ELR (cell line): ENCODE measurements at regions not wholly inside any gene's neighbourhood (a gene's known extent, or its start where the extent isn't known, plus 50 kb on each side); places are given as distances from the start of the nearest gene placed in this dataset.
"Not testable (repeated sequence)": the region's sequence is repeated elsewhere in the genome, so short reads cannot be mapped to it uniquely, and the experiment has no call there.

ENCODE experiments used
- DNase-seq: peaks from one replicate; pipeline ENCODE4 v3.0.0-alpha.2; 2015; ENCODE audit warnings: low read depth

DNA sequence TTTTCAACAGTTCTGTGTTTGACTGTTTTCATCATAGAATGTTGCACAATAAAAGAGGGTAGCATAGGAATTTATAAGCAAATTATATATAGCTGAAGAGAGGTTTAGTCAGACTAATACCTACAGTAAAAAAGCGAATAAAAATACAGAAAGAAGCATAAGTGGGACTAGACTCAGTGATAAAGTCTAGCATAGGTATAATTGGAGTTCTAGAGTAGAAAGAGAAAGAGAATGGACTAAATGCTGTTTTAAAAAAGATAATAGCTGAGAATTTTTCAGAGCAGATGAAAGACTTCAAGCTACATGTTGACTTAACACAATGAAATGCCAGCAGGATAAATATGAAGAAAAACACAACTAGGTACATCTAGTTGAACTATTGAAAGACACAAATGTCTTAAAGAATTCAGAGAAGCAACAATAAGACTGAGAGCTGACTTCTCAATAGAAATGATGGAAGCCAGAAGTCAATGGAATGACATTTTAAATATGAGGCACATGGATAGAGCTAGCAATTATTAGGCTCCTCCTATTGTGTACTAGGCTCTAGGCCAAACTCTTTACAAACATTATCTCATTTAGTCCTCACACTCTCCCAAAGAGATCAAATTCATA, 573.9 kb downstream of the ZNF608 start:
- DNase-seq = no peak

DNA sequence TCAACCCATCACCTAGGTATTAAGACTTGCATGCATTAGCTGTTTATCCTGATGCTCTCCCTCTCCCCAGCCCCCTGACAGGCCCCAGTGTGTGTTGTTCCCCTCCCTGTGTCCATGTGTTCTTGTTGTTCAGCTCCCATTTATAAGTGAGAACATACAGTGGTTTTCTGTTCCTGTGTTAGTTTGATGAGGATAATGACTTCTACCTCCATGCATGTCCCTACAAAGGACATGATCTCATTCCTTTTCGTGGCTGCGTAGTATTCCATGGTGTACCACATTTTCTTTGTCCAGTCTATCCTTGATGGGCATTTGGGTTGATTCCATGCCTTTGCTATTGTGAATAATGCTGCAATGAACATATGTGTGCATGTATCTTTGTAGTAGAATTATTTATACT, 578.3 kb downstream of the ZNF608 start:
- DNase-seq = not testable (repeated sequence)

DNA sequence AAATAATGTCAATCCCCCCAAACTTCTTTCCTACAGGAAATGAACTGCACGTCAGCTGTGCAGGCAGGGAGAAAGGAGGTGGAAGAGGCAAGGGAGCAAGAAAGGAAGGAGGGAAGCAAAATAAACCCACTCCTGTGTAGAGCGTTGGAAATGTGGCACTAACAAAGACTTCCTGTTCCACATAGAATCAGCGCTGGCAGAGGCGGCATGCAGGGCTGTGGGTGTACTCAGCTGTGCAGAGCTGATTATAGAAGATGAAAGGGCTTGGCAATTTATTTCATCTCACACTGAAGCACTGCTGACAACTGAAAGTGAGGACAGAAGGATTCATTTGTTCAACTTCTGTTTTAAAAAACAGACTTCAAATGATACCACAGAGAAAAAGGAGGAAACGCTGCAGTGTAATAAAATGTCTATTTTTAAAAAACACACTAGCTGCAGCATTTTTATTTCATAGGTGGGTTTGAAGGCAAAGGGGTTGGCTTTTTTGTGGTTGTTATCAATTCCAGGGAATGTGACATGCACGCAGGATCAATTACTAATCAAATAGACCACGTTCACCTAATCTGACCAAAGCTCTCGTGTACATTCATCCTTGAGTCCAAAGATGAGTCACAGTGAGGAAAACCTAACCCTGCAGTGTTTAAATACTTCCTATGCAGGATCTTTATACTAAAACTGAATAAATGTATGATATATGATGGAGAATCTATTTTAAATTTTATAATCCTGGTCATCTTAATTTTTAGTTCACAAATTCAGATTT, 583.5 kb downstream of the ZNF608 start:
- DNase-seq = peak; percentile 1

DNA sequence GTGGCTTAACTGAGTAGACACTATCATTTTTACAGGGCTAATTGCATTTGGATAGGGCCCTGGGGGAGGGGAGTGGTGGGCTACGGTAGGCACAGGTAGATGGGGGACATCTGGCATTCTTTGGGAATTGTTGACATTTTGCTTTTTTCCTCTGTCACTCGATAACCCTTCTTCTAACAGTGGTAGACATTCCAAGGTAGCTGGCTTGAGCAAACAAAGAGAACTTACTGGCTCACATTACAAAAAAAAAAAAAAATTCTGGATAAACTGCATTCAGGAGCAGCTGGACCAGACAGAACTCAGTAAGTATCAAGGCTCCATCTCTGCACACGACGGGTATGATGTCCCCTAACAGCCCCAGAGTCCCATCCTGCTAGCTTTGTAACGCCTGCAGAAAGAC, 585.2 kb downstream of the ZNF608 start:
- DNase-seq = no peak

DNA sequence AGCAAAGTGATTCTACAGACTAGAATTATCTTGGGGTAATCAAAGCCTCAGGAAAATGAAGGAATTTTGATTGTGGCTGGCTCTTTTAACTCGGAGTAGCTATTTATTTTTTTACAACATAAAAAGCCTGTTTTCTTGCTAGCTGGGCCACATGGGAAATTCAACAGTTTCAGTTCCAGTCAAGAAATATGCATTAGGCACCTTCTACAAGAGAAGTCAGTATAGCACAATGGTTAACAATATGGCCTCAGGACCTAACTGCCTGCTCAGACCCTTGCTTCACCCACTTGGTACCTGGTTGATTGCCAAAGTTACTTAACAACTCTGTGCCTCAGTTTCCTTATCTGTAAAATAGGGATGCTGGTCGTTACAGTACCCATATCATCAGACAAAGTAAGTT, 586.2 kb downstream of the ZNF608 start:
- no peak for DNase-seq

DNA sequence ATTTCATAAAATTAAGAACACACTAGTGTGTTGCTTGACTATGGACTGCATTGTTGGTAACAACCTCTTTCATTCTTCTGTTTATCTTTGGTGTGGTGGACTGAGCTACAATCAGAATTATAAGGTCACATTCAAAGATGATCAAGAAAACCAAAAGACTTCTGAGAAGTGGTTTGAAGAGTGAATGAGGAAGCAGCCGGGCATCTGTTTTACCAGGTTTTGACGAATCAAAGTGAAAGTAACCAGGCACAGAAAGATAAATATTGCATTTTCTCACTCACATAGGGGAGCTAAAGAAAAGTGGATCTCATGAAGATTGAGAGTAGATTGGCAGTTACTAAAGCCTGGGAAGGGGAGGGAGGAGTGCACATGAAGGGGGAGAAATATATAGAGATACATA, 589.1 kb downstream of the ZNF608 start:
- no peak for DNase-seq

DNA sequence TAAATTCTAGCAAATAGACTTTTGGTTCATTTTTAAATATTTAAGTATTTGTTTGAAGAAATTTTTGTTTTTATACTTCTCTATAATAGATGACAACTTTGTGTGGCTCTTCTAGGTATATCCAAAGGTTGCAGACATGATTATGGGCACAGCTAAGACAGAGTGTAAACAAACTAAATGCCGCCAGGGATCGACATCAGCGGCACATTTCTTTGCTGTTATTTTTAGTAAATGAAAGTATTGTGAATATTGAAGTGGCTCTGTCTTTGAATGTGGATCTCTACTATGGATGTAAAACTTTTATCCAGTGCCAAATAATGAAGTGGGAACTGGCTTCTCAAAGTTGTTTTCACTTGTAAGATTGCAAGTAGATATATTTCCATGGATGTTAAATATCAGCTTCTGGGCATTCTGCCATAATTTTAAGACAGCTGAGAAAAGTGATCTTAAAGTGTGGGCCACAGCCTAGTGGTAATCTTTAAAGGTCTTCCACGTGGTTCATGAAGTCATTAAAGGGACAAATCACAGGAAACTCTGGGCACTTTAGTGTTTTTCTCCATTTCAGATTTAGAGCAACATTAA, 589.9 kb downstream of the ZNF608 start:
- no peak for DNase-seq

DNA sequence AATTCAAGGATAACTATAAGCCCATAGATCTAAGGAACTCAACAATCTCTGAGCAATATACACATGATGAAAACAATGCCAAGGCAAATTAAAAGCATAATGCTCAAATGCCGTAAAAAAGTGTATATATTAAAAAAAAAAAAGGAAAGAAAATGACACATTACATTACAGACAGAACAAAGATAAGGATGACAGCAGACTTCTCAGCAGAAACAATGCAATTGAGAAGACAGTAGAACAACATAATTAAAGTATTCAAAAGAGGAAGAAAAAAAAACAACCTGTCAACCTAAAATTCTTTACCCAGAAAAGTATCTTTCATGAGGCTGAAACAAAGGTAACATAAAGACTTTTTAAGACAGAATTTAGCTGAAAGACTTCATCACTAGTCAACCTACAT, 591.7 kb downstream of the ZNF608 start:
- no peak for DNase-seq

DNA sequence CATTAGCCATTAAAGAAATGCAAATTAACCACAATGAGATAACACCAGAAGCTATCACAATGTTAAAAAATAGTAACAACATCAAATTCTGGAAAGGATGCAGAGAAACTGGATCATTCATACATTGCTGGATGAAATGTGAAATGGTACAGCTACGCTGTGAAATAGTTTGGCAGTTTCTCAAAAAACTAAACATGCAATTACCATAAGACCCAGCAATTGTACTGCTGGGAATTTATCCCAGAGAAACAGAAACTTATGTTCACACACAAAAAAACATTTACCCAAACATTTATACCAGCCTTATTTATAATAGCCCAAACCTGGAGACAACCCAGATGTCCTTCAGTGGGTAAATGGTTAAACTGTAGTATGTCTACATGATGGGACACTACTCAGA, 592.9 kb downstream of the ZNF608 start:
- no peak for DNase-seq

DNA sequence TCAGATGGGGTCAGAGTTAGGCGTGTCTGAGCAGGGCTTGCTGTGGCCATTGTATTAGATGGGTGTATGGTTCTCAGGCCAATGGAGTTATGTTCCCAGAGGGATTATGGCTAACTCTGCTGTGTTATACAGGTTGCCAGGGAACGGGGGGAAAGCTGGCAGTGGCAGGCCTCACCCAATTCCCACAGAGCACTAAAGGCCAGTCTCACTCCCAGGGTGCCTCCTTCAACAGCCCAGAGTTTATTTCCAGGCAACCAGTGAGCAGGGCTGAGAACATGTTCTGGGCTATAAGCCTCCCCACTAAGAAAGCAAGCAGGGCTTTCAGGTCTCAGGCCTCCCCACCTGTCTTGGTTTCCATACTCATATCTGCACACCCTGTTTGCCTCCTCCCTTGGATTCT, 597.9 kb downstream of the ZNF608 start:
- no peak for DNase-seq

DNA sequence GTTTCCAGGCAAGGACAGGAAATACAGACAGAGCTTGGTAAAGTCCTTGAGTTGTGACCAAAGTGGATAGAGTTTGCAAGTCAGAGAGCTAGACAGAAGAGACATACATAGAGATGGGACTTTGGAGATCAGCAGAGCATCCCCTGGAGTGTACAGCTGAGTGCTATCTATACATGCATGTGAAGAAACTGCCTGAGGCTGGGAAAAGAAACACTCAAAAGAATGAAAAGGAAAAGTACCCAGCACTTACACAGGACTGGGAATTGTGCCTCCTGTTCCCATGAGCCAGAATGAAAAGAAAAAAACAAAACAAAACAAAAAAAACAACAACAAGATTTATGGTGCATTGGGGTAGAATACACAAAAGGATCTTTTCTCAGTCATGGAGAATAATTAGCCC, 606.4 kb downstream of the ZNF608 start:
- no peak for DNase-seq

DNA sequence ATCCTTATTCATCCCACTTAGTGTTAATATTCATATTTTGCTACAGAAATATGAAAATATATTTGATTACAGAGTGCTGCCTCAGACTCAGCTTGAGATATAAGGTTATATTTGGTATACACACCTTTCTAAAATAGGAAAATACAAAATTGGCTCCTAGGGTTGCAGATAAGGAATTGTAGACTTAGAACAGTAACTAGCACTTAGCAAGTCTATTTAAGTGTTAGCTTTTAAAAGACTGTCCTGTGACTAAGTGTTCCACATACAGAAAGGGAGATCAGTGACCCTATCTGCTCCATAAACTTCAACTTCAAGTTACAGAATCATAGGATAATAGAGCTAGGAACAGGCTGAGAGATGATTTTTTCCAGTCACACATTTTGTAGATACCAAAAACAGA, 607.0 kb downstream of the ZNF608 start:
- DNase-seq = no peak

DNA sequence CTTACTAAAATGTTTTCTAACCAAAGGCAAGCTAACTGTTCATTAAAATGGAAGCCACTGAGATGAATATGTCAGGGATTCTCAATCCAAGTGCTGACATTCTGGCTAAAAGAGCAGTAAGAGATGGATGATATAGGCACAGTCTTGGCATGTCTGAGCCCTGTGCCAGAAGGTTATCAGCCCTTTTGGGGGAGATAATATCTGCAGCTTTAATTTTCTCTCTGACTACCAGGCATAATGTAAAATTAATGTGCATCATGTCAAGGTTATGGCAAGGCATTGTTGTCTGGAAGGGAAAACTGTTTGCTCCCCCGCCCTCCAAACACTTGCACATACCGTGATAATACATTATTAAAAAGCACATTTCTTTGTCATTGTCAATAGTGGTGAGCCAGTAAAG, 609.8 kb downstream of the ZNF608 start:
- no peak for DNase-seq

DNA sequence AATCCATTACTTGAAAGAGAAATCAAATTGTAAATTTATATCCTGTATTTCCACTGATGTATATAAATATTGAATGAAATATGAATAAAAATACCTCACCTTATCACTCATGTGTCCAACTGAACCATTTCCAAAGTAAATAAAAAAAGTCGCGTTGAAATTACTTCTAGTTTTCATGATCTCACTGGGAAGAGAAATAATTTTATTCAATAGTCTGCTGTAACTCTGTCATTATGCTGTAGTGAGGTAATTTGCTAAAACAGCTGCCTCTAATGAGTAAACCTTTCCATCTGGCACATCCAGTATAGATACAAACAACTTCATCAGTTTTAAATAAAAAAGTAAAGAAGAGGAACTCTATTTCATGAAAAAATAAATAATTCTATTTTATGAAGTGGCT, 611.5 kb downstream of the ZNF608 start:
- DNase-seq = no peak

DNA sequence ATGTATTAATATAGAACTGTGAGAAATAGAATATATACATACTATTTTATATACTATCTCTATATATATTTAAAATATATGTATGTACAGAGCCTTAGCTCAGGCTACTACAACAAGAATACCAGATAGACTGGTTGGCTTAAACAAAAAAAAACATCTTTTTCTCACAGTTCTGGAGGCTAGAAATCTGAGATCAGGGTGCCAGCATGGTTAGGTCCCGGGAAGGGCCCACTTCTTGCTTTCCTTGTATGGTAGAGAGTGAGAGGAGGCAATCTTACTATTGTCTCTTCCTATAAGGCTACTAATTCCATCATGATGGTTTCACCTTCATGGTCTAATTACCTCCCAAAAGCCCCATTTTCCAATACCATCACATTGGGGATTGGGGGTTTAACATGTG, 613.0 kb downstream of the ZNF608 start:
- no peak for DNase-seq

DNA sequence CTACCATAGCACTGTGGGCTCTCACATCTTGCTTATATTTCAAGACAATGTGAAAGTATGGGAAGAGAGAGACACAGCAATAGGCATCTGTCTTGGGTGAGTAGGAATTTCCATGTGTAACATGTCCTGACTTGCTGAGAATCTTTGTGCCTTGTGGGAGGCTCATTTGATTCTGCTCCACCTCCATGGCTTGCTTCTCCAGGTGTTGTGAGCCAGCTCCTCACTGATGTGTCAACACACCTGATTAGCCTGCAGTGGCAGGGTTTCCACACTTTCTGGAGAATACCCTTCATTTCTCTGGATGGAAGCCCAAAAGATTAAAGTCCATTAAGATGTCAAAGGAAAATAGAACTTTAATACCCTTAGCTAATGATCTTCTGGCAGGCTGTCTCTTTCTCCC, 613.6 kb downstream of the ZNF608 start:
- DNase-seq = no peak

DNA sequence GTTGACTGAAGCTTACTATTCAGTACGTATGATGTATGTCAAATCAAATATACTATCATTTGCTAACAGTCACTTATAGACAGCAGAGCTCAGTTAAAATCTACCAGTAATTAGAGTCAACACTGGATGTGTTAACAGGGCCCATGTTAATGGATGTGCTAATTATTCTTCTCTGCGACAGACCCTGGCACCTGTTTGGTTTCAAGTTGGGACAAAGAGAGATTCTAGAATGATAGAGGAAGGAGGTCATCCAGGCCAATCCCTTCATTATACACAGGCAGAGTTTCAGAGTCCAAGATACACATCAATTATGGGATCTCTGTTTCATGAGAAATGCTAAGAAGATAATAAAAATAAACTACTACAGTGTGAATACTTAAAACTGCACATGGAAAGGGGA, 615.0 kb downstream of the ZNF608 start:
- DNase-seq = no peak

DNA sequence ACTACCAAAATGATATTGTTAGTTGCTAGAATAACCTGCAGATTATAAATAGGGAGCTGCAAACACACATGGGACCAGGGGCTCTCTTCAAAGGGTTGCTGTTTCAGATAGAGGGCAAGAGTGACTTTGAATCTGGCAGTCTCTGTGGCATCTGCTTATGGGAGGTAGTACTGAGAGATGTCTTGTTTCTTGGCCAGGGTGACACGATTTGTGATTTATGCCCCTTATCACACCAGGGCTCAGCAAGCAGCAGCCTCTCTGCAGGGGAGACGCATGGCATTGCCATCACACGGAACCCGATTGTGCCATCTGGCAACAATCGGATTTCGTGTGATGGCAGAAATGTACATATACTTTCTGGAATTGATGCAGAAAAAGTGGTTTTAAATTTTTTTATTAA, 615.6 kb downstream of the ZNF608 start:
- no peak for DNase-seq

DNA sequence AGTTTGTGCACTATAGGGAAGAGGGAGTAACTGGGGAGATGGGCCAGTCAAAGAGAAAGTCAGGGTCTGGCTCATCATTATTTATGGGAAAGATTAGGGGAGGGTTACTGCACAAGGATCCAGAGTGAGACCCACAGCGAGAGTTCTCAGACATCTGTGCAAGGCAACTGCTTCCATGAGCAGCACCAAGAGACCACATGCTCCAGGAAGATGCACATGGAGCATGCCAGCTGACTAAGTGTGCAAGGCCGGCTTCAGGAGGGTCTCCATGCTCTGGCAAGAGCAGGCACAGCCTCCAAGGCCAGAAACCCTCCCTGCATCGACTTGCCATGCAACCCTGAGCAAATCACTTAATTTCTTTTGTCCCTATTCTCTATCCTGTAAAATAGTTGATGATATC, 616.9 kb downstream of the CSNK1G3 start:
- no peak for DNase-seq

DNA sequence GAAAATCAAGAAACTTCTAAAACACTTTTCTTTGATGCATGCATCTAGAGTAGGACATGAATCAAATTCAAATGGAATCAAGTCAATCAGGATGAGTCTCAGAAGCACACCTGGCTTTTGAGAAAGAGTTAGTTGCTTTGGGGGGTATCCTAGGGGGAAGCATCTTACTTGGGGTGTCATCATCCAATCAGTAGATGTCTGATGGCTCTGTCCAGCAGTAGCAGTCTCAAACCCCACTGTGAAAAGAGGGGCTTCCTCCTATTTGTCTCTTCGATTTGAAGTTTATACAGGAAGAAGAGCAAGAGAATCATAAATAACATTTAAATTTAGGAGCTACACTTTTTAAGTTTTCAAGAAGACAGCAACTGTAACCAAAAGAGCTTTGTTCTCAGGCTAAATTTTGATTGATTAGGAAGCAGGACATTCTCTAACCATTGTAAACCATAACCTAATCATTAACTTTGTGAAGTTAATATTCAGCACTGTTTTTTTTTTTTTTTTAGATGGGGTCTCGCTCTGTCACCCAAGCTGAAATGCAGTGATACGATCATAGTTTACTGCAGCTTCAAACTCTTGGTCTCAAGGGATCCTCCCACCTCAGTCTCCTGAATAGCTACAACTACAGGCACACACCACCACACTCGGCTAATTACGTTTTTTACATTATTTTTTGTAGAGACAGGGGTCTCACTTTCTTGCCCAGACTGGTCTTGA, 614.7 kb downstream of the CSNK1G3 start:
- no peak for DNase-seq

DNA sequence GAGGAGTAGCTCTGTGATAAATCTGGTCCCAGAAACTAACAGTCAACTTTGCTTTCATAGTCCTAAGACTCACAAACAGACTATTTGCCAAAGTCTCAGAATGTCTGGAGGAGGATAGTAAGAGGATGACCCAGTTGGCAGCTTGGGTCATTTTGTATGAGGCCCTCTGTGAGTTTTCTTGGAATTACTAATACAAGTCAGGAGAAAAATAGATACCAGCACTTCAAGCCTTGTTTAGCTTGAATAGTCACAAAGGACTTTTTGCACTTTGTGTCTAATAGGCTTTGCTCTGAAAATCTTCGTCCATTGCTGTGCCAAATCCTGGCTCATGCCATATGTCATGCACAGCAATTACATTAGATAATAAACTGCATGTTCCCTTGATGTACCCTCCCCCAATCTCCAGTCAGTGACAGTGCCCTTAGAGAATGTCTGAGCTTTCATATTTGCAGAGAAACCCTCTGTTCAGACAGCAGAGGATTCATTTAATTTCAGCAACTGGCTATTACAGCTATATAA, 612.8 kb downstream of the CSNK1G3 start:
- no peak for DNase-seq

DNA sequence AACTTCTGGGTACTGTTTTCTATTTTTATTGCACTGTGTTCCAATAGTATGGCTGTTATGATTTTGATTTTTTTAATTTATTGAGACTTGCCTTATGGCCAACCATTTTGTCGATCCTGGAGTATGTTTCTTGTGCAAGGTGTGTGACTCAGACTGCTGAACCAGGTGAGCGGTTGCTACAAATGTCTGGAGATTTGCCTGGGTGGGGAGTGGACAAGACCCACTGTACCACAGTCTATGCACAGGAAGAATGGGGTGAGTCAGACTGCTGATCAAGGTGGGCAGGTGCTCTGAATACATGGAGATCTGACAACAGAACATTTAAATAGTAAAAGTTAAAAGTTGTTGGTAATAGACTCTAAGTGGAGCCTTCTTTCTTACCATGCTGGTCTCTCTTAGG, 609.2 kb downstream of the CSNK1G3 start:
- no peak for DNase-seq

DNA sequence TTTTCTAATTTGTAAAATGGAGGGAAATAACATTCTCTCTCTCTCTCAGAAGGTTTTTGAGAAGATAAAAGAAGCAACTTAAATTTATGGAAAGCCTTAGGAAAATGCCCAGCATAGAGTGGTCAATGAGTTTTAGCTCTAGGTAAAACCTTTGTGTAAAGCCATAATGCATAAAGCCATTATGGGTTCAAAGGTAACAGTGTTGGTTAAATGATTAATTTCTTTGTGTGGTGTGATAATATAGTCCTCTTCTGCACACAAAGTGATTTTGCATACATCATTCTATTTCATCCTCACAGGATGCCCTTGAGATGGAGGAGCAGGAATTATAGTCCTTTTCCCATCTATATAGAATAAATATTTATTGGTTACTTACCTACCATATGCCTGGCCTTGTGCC, 602.9 kb downstream of the CSNK1G3 start:
- DNase-seq = no peak
